HG03108 (cell line): ENCODE measurements at regions not wholly inside any gene's neighbourhood (a gene's known extent, or its start where the extent isn't known, plus 50 kb on each side); places are given as distances from the start of the nearest gene placed in this dataset.

ENCODE experiments used
- ATAC-seq: cut with Tn5 transposase; IDR thresholded peaks from one replicate; pipeline ENCODE4 v1.9.1; 2021; ENCODE audit warnings: moderate library complexity; ENCODE audit not compliant: unreplicated experiment

- no peak for ATAC-seq
Measured at GRCh38 chr4:24013668-24014422, 124.0 kb upstream of the PPARGC1A start.

- no peak for ATAC-seq
Measured at GRCh38 chr4:24010994-24011393, 121.1 kb upstream of the PPARGC1A start.

GRCh38 chr4:24010573-24010972 lies 120.7 kb upstream of the PPARGC1A start:
- ATAC-seq, result no peak

- no peak for ATAC-seq
Measured at GRCh38 chr4:24007860-24008261, 118.0 kb upstream of the PPARGC1A start.

- ATAC-seq, result no peak
Measured at GRCh38 chr4:24006269-24006668, 116.4 kb upstream of the PPARGC1A start.

GRCh38 chr4:24003926-24004325 lies 114.1 kb upstream of the PPARGC1A start:
- ATAC-seq, result no peak

- no peak for ATAC-seq
Measured at GRCh38 chr4:24003496-24003895, 113.6 kb upstream of the PPARGC1A start.

GRCh38 chr4:24002330-24002966 lies 112.6 kb upstream of the PPARGC1A start:
- ATAC-seq, result no peak

- ATAC-seq, result no peak
Measured at GRCh38 chr4:24001486-24002329, 111.9 kb upstream of the PPARGC1A start.

GRCh38 chr4:24000470-24000831 lies 110.6 kb upstream of the PPARGC1A start:
- ATAC-seq, result no peak

GRCh38 chr4:23999714-24000469 lies 110.0 kb upstream of the PPARGC1A start:
- ATAC-seq, result no peak

- no peak for ATAC-seq
Measured at GRCh38 chr4:23993373-23993772, 103.5 kb upstream of the PPARGC1A start.

GRCh38 chr4:23991444-23991843 lies 101.6 kb upstream of the PPARGC1A start:
- ATAC-seq, result no peak

GRCh38 chr4:23986270-23986669 lies 96.4 kb upstream of the PPARGC1A start:
- ATAC-seq, result no peak

GRCh38 chr4:23981328-23981727 lies 91.5 kb upstream of the PPARGC1A start:
- no peak for ATAC-seq

- ATAC-seq, result no peak
Measured at GRCh38 chr4:23979534-23979933, 89.7 kb upstream of the PPARGC1A start.

GRCh38 chr4:23978002-23978401 lies 88.2 kb upstream of the PPARGC1A start:
- no peak for ATAC-seq

GRCh38 chr4:23976423-23976822 lies 86.6 kb upstream of the PPARGC1A start:
- no peak for ATAC-seq

- no peak for ATAC-seq
Measured at GRCh38 chr4:23973308-23973855, 83.5 kb upstream of the PPARGC1A start.

GRCh38 chr4:23972805-23973204 lies 83.0 kb upstream of the PPARGC1A start:
- no peak for ATAC-seq

GRCh38 chr4:23972187-23972586 lies 82.3 kb upstream of the PPARGC1A start:
- no peak for ATAC-seq
